ENCODE measurements at regions not wholly inside any gene's neighbourhood (a gene's known extent, or its start where the extent isn't known, plus 50 kb on each side); places are given as distances from the start of the nearest gene placed in this dataset.

GRCh38 chr5:136924490-136924889, 559.1 kb upstream of the TRPC7 start:
- Histone ChIP-seq H3K4me3 (ENCODE audit: insufficient read depth, low read depth, low read length) (no peak overlapping the region), H3K4ac (ENCODE audit: low read depth, low read length) (no peak overlapping the region), H3K79me1 (ENCODE audit: low read depth in 1 of 2, low read length in 2 of 2) (no peaks in the 10 kb centered on the region), H4K91ac (ENCODE audit: insufficient read depth, low read depth, low read length) (no peak overlapping the region), H3K18ac (ENCODE audit: low read depth, low read length) (no peak overlapping the region), H3K9ac (ENCODE audit: low read depth, low read length) (no peak overlapping the region), H2BK20ac (ENCODE audit: low read depth, low read length) (no peak overlapping the region), H4K20me1 (ENCODE audit: insufficient read depth, low read length) (no peaks in the 10 kb centered on the region), H4K8ac (ENCODE audit: low read depth in 2 of 2, low read length in 2 of 2) (no peak overlapping the region), H3K36me3 (ENCODE audit: control insufficient read depth, insufficient read depth, low read length) (no peaks in the 10 kb centered on the region), H2AK9ac (replicated peaks; ENCODE audit: low read depth, low read length, poor library complexity) (no peak overlapping the region), H3K23ac (ENCODE audit: low read depth, low read length) (no peak overlapping the region), H2AFZ (replicated peaks; ENCODE audit: low read length, poor library complexity) (no peak overlapping the region), H3K14ac (replicated peaks; ENCODE audit: low read depth, low read length) (no peak overlapping the region), H3K4me1 (ENCODE audit: control insufficient read depth, insufficient read depth, low read length) (no peaks in the 10 kb centered on the region), H2BK120ac (ENCODE audit: low read depth, low read length) (no peak overlapping the region), H3K9me3 (ENCODE audit: control insufficient read depth, insufficient read depth, low read length) (peaks cover 2% of the 10 kb centered on the region), H2BK15ac (ENCODE audit: low read depth, low read length) (no peak overlapping the region), H2AK5ac (ENCODE audit: low read depth, low read length) (no peak overlapping the region), H3K4me2 (ENCODE audit: low read depth, low read length) (no peak overlapping the region), H3K27ac (ENCODE audit: insufficient read depth, low read length) (no peak overlapping the region), H3K56ac (ENCODE audit: extremely low read depth, insufficient read depth, low read length) (no peak overlapping the region), H4K5ac (ENCODE audit: low read depth, low read length) (no peak overlapping the region), H3K27me3 (ENCODE audit: control insufficient read depth, insufficient read depth, low read length) (no peaks in the 10 kb centered on the region), H2BK5ac (ENCODE audit: low read depth, low read length, poor library complexity, severe bottlenecking) (no peak overlapping the region), H3K9me1 (ENCODE audit: insufficient read depth, low read length) (no peaks in the 10 kb centered on the region)
- in situ Hi-C loops (cut with MboI; ENCODE audit: low sequenced_read_pairs) (no loop called here), dilution Hi-C loops (cut with HindIII; ENCODE audit: low sequenced_read_pairs, unreplicated experiment) (no loop called here), intact Hi-C loops (cut with micrococcal nuclease) (no loop called here)
- ChIA-PET CTCF (no interaction called here), POLR2A (ENCODE audit: unreplicated experiment) (no interaction called here)
- DNase-seq = no peak
- no CpG with 5 or more reads among the region's 1 CpG for WGBS, 2 experiments (ENCODE audit: extremely low coverage in 2 of 2, insufficient read length in 1 of 2)
- ATAC-seq (ENCODE audit: low read depth) = no peak
- no TSS peak for BruUV-seq (replicated peaks)
- TF ChIP-seq RAD21 (IDR thresholded peaks at IDR 0.05; ENCODE audit: low read length) (no peak), FOS (IDR thresholded peaks at IDR 0.05; ENCODE audit: low read depth, low read length) (no peak), RFX5 (IDR thresholded peaks at IDR 0.05; ENCODE audit: low read depth, low read length) (no peak), RCOR1 (IDR thresholded peaks at IDR 0.05; ENCODE audit: insufficient replicate concordance, low read length) (no peak), USF2 (IDR thresholded peaks at IDR 0.05; ENCODE audit: low read depth, low read length) (no peak), NFE2L2 (IDR thresholded peaks at IDR 0.05; ENCODE audit: low read depth, low read length) (no peak), BHLHE40 (IDR thresholded peaks at IDR 0.05; ENCODE audit: low read depth, low read length) (no peak), CHD1 (IDR thresholded peaks at IDR 0.05; ENCODE audit: low read depth, low read length) (no peak), MAFK (IDR thresholded peaks at IDR 0.05; ENCODE audit: low read depth, low read length) (no peak), CEBPB (IDR thresholded peaks at IDR 0.05; ENCODE audit: low read depth, low read length) (no peak), MXI1 (IDR thresholded peaks at IDR 0.05; ENCODE audit: borderline replicate concordance, low read depth, low read length) (no peak), MAZ (IDR thresholded peaks at IDR 0.05; ENCODE audit: borderline replicate concordance, low read depth, low read length) (no peak), POLR2A (IDR thresholded peaks at IDR 0.05; ENCODE audit: low read depth, low read length) (no peak)
- TF ChIP-seq, protein P1, sequence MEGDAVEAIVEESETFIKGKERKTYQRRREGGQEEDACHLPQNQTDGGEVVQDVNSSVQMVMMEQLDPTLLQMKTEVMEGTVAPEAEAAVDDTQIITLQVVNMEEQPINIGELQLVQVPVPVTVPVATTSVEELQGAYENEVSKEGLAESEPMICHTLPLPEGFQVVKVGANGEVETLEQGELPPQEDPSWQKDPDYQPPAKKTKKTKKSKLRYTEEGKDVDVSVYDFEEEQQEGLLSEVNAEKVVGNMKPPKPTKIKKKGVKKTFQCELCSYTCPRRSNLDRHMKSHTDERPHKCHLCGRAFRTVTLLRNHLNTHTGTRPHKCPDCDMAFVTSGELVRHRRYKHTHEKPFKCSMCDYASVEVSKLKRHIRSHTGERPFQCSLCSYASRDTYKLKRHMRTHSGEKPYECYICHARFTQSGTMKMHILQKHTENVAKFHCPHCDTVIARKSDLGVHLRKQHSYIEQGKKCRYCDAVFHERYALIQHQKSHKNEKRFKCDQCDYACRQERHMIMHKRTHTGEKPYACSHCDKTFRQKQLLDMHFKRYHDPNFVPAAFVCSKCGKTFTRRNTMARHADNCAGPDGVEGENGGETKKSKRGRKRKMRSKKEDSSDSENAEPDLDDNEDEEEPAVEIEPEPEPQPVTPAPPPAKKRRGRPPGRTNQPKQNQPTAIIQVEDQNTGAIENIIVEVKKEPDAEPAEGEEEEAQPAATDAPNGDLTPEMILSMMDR (conservative IDR thresholded peaks at IDR 0.05; ENCODE audit: low read depth, low read length) = no peak

Measured in IMR-90 (cell line).